ENCODE measurements at regions not wholly inside any gene's neighbourhood (a gene's known extent, or its start where the extent isn't known, plus 50 kb on each side); places are given as distances from the start of the nearest gene placed in this dataset.

GRCh38 chr6:6975459-6976111, 132.2 kb upstream of the RREB1 start:
- TF ChIP-seq, protein P1, sequence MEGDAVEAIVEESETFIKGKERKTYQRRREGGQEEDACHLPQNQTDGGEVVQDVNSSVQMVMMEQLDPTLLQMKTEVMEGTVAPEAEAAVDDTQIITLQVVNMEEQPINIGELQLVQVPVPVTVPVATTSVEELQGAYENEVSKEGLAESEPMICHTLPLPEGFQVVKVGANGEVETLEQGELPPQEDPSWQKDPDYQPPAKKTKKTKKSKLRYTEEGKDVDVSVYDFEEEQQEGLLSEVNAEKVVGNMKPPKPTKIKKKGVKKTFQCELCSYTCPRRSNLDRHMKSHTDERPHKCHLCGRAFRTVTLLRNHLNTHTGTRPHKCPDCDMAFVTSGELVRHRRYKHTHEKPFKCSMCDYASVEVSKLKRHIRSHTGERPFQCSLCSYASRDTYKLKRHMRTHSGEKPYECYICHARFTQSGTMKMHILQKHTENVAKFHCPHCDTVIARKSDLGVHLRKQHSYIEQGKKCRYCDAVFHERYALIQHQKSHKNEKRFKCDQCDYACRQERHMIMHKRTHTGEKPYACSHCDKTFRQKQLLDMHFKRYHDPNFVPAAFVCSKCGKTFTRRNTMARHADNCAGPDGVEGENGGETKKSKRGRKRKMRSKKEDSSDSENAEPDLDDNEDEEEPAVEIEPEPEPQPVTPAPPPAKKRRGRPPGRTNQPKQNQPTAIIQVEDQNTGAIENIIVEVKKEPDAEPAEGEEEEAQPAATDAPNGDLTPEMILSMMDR (IDR thresholded peaks at IDR 0.05): no peak
- TF ChIP-seq POLR2A (IDR thresholded peaks at IDR 0.05) (no peak), EP300 (IDR thresholded peaks at IDR 0.05) (no peak), POLR2AphosphoS5 (IDR thresholded peaks at IDR 0.05) (no peak)
